H1 (cell line): ENCODE measurements at regions not wholly inside any gene's neighbourhood (a gene's known extent, or its start where the extent isn't known, plus 50 kb on each side); places are given as distances from the start of the nearest gene placed in this dataset.

Experiments used
- CTCF ChIA-PET: fragments of 300-600 bp; sonication (Branson Sonifier 250); formaldehyde crosslinking; loops from one replicate; lab custom pipeline; 2021; ENCODE audit not compliant: partially characterized antibody; lab: Charles Lee
- POLR2A ChIA-PET: fragments of 300-600 bp; sonication (Branson Sonifier 250); formaldehyde crosslinking; loops from one replicate; lab custom pipeline; 2021; ENCODE audit warnings: inconsistent platforms; ENCODE audit not compliant: partially characterized antibody; lab: Charles Lee
- DNase-seq, 2 experiments: peaks; one replicate each; pipeline versions ENCODE4 v3.0.0 to v3.0.0-alpha.2; 2010 to 2022; ENCODE audit warnings: low spot score in 2 of 2, low read depth in 1 of 2, mixed read lengths in 1 of 2
- FAIRE-seq: peaks from 2 replicates; lab custom pipeline; 2011; peaks lifted over from hg19 to GRCh38; lab: Jason Lieb, UNC
- H2AFZ ChIP-seq: 2 replicates; pipeline ENCODE4 v1.8.1; 2012; ENCODE audit warnings: low read length, inconsistent platforms
- H2AK5ac ChIP-seq: 2 replicates; pipeline ENCODE4 v1.6.1; 2013; ENCODE audit warnings: low read depth, low read length
- H2BK120ac ChIP-seq: replicated peaks from 2 replicates; pipeline ENCODE3; 2013; ENCODE audit warnings: low read depth, low read length, inconsistent platforms
- H2BK12ac ChIP-seq: 2 replicates; pipeline ENCODE4 v1.6.1; 2013; ENCODE audit warnings: low read depth, low read length
- H2BK15ac ChIP-seq: 2 replicates; pipeline ENCODE4 v1.6.1; 2013; ENCODE audit warnings: low read length
- H2BK20ac ChIP-seq: 2 replicates; pipeline ENCODE4 v1.6.1; 2013; ENCODE audit warnings: low read length
- H2BK5ac ChIP-seq: 2 replicates; pipeline ENCODE4 v1.6.1; 2013; ENCODE audit warnings: low read depth, low read length
- H3K14ac ChIP-seq: 2 replicates; pipeline ENCODE4 v1.6.1; 2013; ENCODE audit warnings: inconsistent platforms; ENCODE audit not compliant: insufficient read length
- H3K18ac ChIP-seq: 2 replicates; pipeline ENCODE4 v1.6.1; 2013; ENCODE audit warnings: low read length; ENCODE audit errors: extremely low read depth
- H3K23ac ChIP-seq: 2 replicates; pipeline ENCODE4 v1.6.1; 2013; ENCODE audit warnings: inconsistent platforms; ENCODE audit not compliant: insufficient read length
- H3K23me2 ChIP-seq: 2 replicates; pipeline ENCODE4 v1.6.1; 2013; ENCODE audit warnings: low read depth, low read length
- H3K27ac ChIP-seq: 2 replicates; pipeline ENCODE4 v1.6.1; 2011; ENCODE audit warnings: low read depth, low read length, inconsistent platforms
- H3K27me3 ChIP-seq, 4 experiments: replicated peaks in 1 of 4; 1 replicate in 1 of 4; 2 replicates in 3 of 4; pipeline versions ENCODE4 v1.6.1 to v1.8.1; 2011 to 2013; ENCODE audit warnings: low read length in 3 of 4, mild to moderate bottlenecking in 3 of 4, inconsistent platforms in 2 of 4, mixed read lengths in 2 of 4, moderate library complexity in 1 of 4; ENCODE audit not compliant: control insufficient read depth in 3 of 4, insufficient read depth in 3 of 4; ENCODE audit errors: extremely low read depth in 1 of 4
- H3K36me3 ChIP-seq, 4 experiments: 2 replicates each; pipeline versions ENCODE4 v1.6.1 to v1.8.1; 2011 to 2013; ENCODE audit warnings: mild to moderate bottlenecking in 4 of 4, low read length in 3 of 4, moderate library complexity in 2 of 4, control low read depth in 1 of 4, inconsistent platforms in 1 of 4; ENCODE audit not compliant: insufficient read depth in 4 of 4, control insufficient read depth in 2 of 4
- H3K4ac ChIP-seq: replicated peaks from 2 replicates; pipeline ENCODE3; 2013; ENCODE audit warnings: low read length, low read depth, mixed read lengths, inconsistent platforms; ENCODE audit not compliant: insufficient read length
- H3K4me1 ChIP-seq, 4 experiments: replicated peaks in 1 of 4; 1 replicate in 1 of 4; 2 replicates in 3 of 4; pipeline versions ENCODE4 v1.6.1 to v1.8.1; 2011 to 2013; ENCODE audit warnings: low read length in 3 of 4, inconsistent platforms in 2 of 4, mixed read lengths in 1 of 4; ENCODE audit not compliant: insufficient read depth in 4 of 4, control insufficient read depth in 3 of 4
- H3K4me2 ChIP-seq, 2 experiments: 2 replicates each; pipeline versions ENCODE4 v1.6.1 to v1.8.1; 2011 to 2013; ENCODE audit warnings: low read depth in 2 of 2, low read length in 2 of 2, control low read depth in 1 of 2, inconsistent platforms in 1 of 2, mild to moderate bottlenecking in 1 of 2; ENCODE audit not compliant: insufficient read depth in 1 of 2
- H3K4me3 ChIP-seq, 4 experiments: fragments of 200-600, 300-600 bp in 1 of 4; sonication (generic), shearing (Covaris generic), sonication (Bioruptor Twin) in 1 of 4; 2 replicates each; pipeline versions ENCODE4 v1.5.1 to v1.8.1; 2011 to 2016; ENCODE audit warnings: low read length in 4 of 4, low read depth in 3 of 4, control low read depth in 2 of 4, inconsistent platforms in 2 of 4, mild to moderate bottlenecking in 2 of 4, mixed read lengths in 1 of 4, moderate library complexity in 1 of 4; ENCODE audit not compliant: insufficient read depth in 2 of 4; ENCODE audit errors: extremely low read depth in 1 of 4
- H3K56ac ChIP-seq: replicated peaks from 2 replicates; pipeline ENCODE3; 2013; ENCODE audit warnings: low read depth, mild to moderate bottlenecking, mixed read lengths, low read length, inconsistent platforms; ENCODE audit not compliant: insufficient read length
- H3K79me1 ChIP-seq: 2 replicates; pipeline ENCODE4 v1.6.1; 2013; ENCODE audit warnings: low read depth, low read length, control low read depth
- H3K79me2 ChIP-seq, 2 experiments: 2 replicates each; pipeline versions ENCODE4 v1.6.1 to v1.8.1; 2012 to 2013; ENCODE audit warnings: low read length in 2 of 2, mild to moderate bottlenecking in 2 of 2, inconsistent platforms in 1 of 2; ENCODE audit not compliant: insufficient read depth in 2 of 2, control insufficient read depth in 1 of 2
- H3K9ac ChIP-seq, 4 experiments: replicated peaks in 1 of 4; 1 replicate in 1 of 4; 2 replicates in 3 of 4; pipeline versions ENCODE4 v1.6.1 to v1.8.1; 2011 to 2013; ENCODE audit warnings: low read depth in 3 of 4, low read length in 3 of 4, control low read depth in 2 of 4, mild to moderate bottlenecking in 2 of 4, moderate library complexity in 2 of 4, inconsistent platforms in 1 of 4; ENCODE audit errors: extremely low read depth in 1 of 4
- H3K9me3 ChIP-seq, 2 experiments: 2 replicates each; pipeline versions ENCODE4 v1.6.1 to v1.8.1; 2012 to 2013; ENCODE audit warnings: mild to moderate bottlenecking in 2 of 2, moderate library complexity in 2 of 2, control low read depth in 1 of 2, inconsistent platforms in 1 of 2, low read depth in 1 of 2, low read length in 1 of 2, mixed read lengths in 1 of 2; ENCODE audit not compliant: insufficient read depth in 2 of 2
- H4K20me1 ChIP-seq, 2 experiments: replicated peaks in 1 of 2; 2 replicates each; pipeline versions ENCODE3 to v1.8.1; 2011 to 2013; ENCODE audit warnings: inconsistent platforms in 2 of 2, low read length in 2 of 2, mild to moderate bottlenecking in 1 of 2; ENCODE audit not compliant: insufficient read depth in 2 of 2, control insufficient read depth in 1 of 2
- H4K5ac ChIP-seq: 2 replicates; pipeline ENCODE4 v1.6.1; 2013; ENCODE audit warnings: low read length, low read depth, mixed read lengths, inconsistent platforms; ENCODE audit not compliant: insufficient read length
- H4K8ac ChIP-seq: 2 replicates; pipeline ENCODE4 v1.8.0; 2013; ENCODE audit warnings: mild to moderate bottlenecking, moderate library complexity, low read length, inconsistent platforms; ENCODE audit not compliant: insufficient read depth; ENCODE audit errors: extremely low read depth
- H4K91ac ChIP-seq: replicated peaks from 2 replicates; pipeline ENCODE3; 2013; ENCODE audit warnings: low read length, mixed read lengths, inconsistent platforms; ENCODE audit not compliant: insufficient read length
- CHD2 ChIP-seq: IDR thresholded peaks from 2 replicates; pipeline ENCODE4 v1.6.1; 2012; ENCODE audit warnings: low read length, improper control_type of control experiment
- CREB1 ChIP-seq: IDR thresholded peaks from 2 replicates; pipeline ENCODE4 v1.6.1; 2012; ENCODE audit warnings: inconsistent platforms
- NANOG ChIP-seq: IDR thresholded peaks from 2 replicates; pipeline ENCODE4 v1.6.1; 2011; ENCODE audit warnings: low read length, low read depth, mild to moderate bottlenecking, inconsistent platforms; ENCODE audit not compliant: insufficient read depth, poor library complexity, severe bottlenecking
- POLR2A ChIP-seq, 2 experiments: IDR thresholded peaks; 1 replicate in 1 of 2; 2 replicates in 1 of 2; pipeline ENCODE4 v1.6.1; 2011; ENCODE audit warnings: low read depth in 2 of 2, low read length in 2 of 2, mild to moderate bottlenecking in 2 of 2; ENCODE audit errors: control extremely low read depth in 1 of 2
- RBBP5 ChIP-seq: IDR thresholded peaks from 2 replicates; pipeline ENCODE4 v1.7.1; 2012; ENCODE audit warnings: low read depth, mild to moderate bottlenecking, inconsistent platforms, low read length, moderate library complexity, borderline replicate concordance
- SIX5 ChIP-seq: IDR thresholded peaks from 2 replicates; pipeline ENCODE4 v1.6.1; 2011; ENCODE audit warnings: mild to moderate bottlenecking, low read depth, low read length
- SP4 ChIP-seq: IDR thresholded peaks from 2 replicates; pipeline ENCODE4 v1.6.1; 2012; ENCODE audit warnings: low read length, inconsistent platforms
- SUZ12 ChIP-seq: fragments of 200-600 bp; sonication (generic); IDR thresholded peaks from 2 replicates; pipeline ENCODE4 v1.6.1; 2012; ENCODE audit warnings: mild to moderate bottlenecking, inconsistent platforms, low read length, moderate library complexity, mixed read lengths
- YY1 ChIP-seq: IDR thresholded peaks from 2 replicates; pipeline ENCODE4 v1.6.1; 2011; ENCODE audit warnings: low read depth, mild to moderate bottlenecking, low read length
- WGBS, 2 experiments: shearing (Covaris generic) in 1 of 2; methylation state at CpG; one replicate each; pipeline versions ENCODE4 v1.1.6 to v1.1.7; 2013 to 2015; ENCODE audit warnings: low lambda C conversion rate in 2 of 2, mixed read lengths in 2 of 2, inconsistent platforms in 1 of 2, low coverage in 1 of 2, missing lambda C conversion rate in 1 of 2; ENCODE audit not compliant: insufficient replicate concordance in 2 of 2, insufficient coverage in 1 of 2, insufficient read length in 1 of 2; ENCODE audit errors: extremely low coverage in 1 of 2, missing lambda C conversion rate in 1 of 2; 5-methylcytosine and 5-hydroxymethylcytosine counted together
- TF ChIP-seq, protein P1 (sequence below), 3 experiments: IDR thresholded peaks; 1 replicate in 2 of 3; 2 replicates in 1 of 3; pipeline versions ENCODE4 v1.5.1 to v1.6.1; 2011; ENCODE audit warnings: low read length in 3 of 3, mild to moderate bottlenecking in 3 of 3, inconsistent platforms in 2 of 3, low read depth in 1 of 3, moderate library complexity in 1 of 3; ENCODE audit not compliant: insufficient read depth in 1 of 3; ENCODE audit errors: control extremely low read depth in 1 of 3

DNA sequence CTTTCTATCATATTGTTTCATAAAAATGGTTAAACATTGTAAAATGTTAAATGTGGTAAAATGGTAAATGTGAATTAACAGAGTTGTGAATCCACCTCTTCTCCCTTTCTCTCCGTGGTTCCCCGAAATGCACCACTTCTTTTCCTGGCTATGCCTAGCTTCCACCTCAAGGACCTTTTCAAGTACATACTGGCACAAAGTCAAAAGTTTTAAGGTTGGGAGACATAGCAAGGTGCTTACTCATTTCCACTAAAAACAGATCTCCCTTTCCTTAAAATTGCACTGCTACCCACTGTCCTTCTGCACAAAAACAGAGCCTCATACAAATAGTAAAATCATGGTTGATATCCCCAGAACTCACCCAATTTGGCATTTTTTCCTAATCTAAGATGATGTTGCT lies 558.2 kb downstream of the SLITRK6 start:
- no peak overlapping the region for H3K23ac ChIP-seq
- H3K79me2 ChIP-seq: no peaks in the 10 kb centered on the region
- H3K14ac ChIP-seq: no peak overlapping the region
- no peak overlapping the region for H3K18ac ChIP-seq
- ChIA-PET POLR2A (no interaction called here), CTCF (no interaction called here)
- H3K23me2 ChIP-seq: no peaks in the 10 kb centered on the region
- DNase-seq: no peak
- no peak overlapping the region for H2BK5ac ChIP-seq
- H2BK15ac ChIP-seq: no peak overlapping the region
- no peak overlapping the region for H4K91ac ChIP-seq
- H4K8ac ChIP-seq: no peak overlapping the region
- no peak overlapping the region for H3K4me2 ChIP-seq
- no peaks in the 10 kb centered on the region for H3K9me3 ChIP-seq
- no peaks in the 10 kb centered on the region for H3K79me1 ChIP-seq
- no peak overlapping the region for H2BK12ac ChIP-seq
- H3K27ac ChIP-seq: no peak overlapping the region
- H2AFZ ChIP-seq: no peak overlapping the region; the same call in 1 of the 2 replicates
- no peak overlapping the region for H3K9ac ChIP-seq
- no peak overlapping the region for H2AK5ac ChIP-seq
- H3K4ac ChIP-seq: no peak overlapping the region
- TF ChIP-seq YY1: no peak
- TF ChIP-seq SP4: no peak
- TF ChIP-seq, protein P1, sequence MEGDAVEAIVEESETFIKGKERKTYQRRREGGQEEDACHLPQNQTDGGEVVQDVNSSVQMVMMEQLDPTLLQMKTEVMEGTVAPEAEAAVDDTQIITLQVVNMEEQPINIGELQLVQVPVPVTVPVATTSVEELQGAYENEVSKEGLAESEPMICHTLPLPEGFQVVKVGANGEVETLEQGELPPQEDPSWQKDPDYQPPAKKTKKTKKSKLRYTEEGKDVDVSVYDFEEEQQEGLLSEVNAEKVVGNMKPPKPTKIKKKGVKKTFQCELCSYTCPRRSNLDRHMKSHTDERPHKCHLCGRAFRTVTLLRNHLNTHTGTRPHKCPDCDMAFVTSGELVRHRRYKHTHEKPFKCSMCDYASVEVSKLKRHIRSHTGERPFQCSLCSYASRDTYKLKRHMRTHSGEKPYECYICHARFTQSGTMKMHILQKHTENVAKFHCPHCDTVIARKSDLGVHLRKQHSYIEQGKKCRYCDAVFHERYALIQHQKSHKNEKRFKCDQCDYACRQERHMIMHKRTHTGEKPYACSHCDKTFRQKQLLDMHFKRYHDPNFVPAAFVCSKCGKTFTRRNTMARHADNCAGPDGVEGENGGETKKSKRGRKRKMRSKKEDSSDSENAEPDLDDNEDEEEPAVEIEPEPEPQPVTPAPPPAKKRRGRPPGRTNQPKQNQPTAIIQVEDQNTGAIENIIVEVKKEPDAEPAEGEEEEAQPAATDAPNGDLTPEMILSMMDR (IDR thresholded peaks at IDR 0.05; ENCODE audit: control extremely low read depth in 1 of 3, insufficient read depth in 1 of 3, low read depth in 1 of 3, low read length in 3 of 3): no peak
- no peak for TF ChIP-seq CREB1
- TF ChIP-seq SUZ12: no peak
- TF ChIP-seq CHD2: no peak
- no peak for TF ChIP-seq SIX5
- no peak for TF ChIP-seq RBBP5
- no peak for TF ChIP-seq NANOG
- no peak for TF ChIP-seq POLR2A (IDR thresholded peaks at IDR 0.05; ENCODE audit: control extremely low read depth in 1 of 2, low read depth in 2 of 2, low read length in 2 of 2)
- no peak overlapping the region for H3K56ac ChIP-seq
- H2BK120ac ChIP-seq: no peak overlapping the region
- no peak overlapping the region for H3K4me3 ChIP-seq
- no peaks in the 10 kb centered on the region for H3K27me3 ChIP-seq
- 87% methylated on average over 2 of the region's 2 CpGs; no CpG with 5 or more reads in 1 of the 2 experiments for WGBS, 2 experiments
- FAIRE-seq: no peak
- H2BK20ac ChIP-seq: no peak overlapping the region
- no peak overlapping the region for H4K5ac ChIP-seq
- no peaks in the 10 kb centered on the region for H4K20me1 ChIP-seq
- no peaks in the 10 kb centered on the region for H3K4me1 ChIP-seq
- no peaks in the 10 kb centered on the region for H3K36me3 ChIP-seq
